Hepatocyte (in vitro differentiated cells): ENCODE measurements at regions not wholly inside any gene's neighbourhood (a gene's known extent, or its start where the extent isn't known, plus 50 kb on each side); places are given as distances from the start of the nearest gene placed in this dataset.

Experiments used
- CTCF ChIP-seq: fragments of 200-600 bp; sonication (generic); IDR thresholded peaks from 2 replicates; pipeline ENCODE4 v1.5.1; 2016; ENCODE audit warnings: antibody characterized with exemption, mild to moderate bottlenecking; ENCODE audit not compliant: poor library complexity
- EZH2 ChIP-seq: fragments of 200-600 bp; sonication (generic); IDR thresholded peaks from 2 replicates; pipeline ENCODE4 v1.6.1; 2016; ENCODE audit warnings: antibody characterized with exemption, mild to moderate bottlenecking, borderline replicate concordance
- EZH2phosphoT487 ChIP-seq: fragments of 200-600 bp; sonication (generic); IDR thresholded peaks from one replicate; pipeline ENCODE4 v1.6.1; 2018; ENCODE audit warnings: antibody characterized with exemption, mild to moderate bottlenecking, low read depth, moderate library complexity; ENCODE audit not compliant: unreplicated experiment, severe bottlenecking

- TF ChIP-seq EZH2, result no peak
- no peak for TF ChIP-seq CTCF
- no peak for TF ChIP-seq EZH2phosphoT487
Observed at GRCh38 chr1:239247285-239247684, 139.1 kb upstream of the CHRM3 start.
